ENCODE measurements at regions not wholly inside any gene's neighbourhood (a gene's known extent, or its start where the extent isn't known, plus 50 kb on each side); places are given as distances from the start of the nearest gene placed in this dataset.

DNA sequence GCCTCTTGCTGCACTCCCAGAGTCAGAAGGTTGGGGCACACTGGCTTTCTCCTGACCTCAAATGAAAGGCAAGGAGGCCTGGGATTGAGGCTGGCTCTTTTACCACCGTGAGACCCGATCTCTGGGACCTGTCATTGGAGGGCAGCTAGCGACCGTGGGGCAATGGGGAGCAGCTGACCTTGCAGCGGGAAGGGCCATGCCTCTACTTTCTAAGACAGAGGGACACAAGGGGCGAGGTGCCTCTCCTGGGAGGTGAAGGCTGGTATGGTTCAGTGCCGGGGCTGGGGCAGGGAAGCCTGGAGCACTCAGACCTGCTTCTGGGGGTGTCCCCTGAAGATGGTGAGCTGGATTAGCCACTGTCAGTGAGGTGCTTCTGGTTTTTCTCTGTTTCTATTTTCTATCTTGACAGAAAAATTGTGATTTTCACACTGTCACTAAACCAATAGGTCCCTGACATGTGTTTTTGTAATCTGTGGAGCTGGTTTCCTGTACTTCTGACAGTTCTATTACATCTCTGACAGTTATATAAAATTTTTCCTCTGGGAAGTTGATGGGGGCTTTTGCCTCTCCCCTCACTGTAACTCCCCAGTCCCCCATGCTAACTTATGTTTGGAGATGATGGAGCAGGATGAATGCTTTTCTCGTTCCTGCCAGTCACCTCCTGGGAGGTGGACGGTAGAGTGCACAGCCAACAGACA, 340.8 kb downstream of the RPS24 start:
- no peak for DNase-seq

GRCh38 chr10:78375854-78376785, 342.5 kb downstream of the RPS24 start:
- no peak for DNase-seq

- peak; percentile 22 for DNase-seq
Measured at GRCh38 chr10:78377356-78377755, 343.7 kb downstream of the RPS24 start.

DNA sequence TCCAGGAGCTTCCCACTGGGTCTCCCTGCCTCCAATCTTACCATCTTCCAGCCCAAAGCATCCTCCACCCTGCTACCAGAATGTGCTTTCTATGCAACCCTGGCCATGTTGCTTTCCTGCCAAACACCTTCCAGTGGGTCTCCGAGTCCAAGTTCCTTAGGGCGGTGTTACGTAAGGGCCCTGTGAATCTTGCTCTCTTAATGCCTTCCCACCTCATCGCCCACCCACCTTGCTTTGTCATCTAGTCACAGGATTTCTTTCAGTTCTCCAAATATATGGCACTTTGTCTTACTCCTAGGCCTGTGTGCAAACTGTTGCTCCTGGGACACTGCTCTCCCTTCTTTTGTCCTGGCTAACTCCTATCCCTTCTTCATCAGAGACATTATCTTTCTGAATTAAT, 344.5 kb downstream of the RPS24 start:
- no peak for DNase-seq

- no peak for DNase-seq
Measured at GRCh38 chr10:78381107-78381506, 347.4 kb downstream of the RPS24 start.

DNA sequence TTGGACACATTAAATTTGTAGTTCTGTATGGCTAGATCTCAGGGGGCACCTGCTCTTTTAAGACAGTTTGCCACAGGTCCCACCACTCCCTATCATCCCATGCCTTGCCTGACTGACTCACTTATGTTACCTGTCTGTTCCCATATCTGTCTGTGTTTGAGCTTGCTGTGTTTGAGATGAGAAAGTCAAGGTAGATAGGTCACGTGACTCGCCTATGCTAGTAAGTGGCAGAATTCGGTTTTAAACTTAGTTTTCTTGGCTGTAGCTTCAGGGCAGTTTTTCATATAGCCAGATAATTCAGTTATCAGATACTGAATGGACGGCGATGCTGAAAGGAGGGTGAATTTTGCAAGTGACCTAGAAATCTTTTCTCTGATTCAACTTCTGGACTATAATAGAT, 348.4 kb downstream of the RPS24 start:
- no peak for DNase-seq

DNA sequence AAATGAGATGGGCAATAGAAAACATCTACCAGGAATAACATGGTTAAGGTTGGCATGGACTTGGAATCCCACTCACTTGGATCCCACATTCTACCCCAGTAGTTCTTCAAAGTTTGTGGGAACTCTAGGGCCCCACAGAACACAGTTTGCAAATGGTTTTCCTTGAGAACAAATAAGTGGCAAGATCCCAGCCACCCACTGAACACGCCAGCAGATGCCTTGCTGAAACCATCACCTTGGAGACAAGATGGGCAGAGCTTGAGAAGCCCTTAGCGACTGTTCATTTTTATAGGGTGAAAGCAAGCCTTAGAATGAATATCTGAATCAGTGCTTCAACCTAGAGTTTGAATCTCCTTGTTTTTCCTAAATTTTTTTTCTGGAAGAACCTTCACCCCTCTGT, 349.1 kb downstream of the RPS24 start:
- DNase-seq = no peak

- peak; percentile 23 for DNase-seq
Measured at GRCh38 chr10:78383378-78384048, 349.9 kb downstream of the RPS24 start.

DNA sequence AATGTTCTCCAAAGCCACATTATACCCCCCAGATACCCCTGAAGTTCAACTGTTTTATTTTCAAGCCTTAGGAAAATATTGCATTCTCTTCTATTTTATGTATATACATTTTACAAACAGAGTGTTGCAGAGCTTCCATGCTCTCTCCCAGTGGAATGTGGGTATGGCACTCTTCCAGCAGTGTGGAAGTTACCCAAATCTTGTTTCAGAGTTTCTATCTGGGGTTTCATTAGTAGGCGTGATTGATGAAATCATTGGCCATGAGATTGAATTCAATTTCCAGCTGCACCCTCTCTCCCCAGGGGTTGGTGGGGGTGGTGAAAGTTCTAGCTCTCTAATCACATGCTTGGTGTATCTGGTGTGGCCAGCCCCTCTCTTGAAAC, 350.4 kb downstream of the RPS24 start:
- DNase-seq = no peak

- DNase-seq = no peak
Measured at GRCh38 chr10:78385599-78385998, 351.9 kb downstream of the RPS24 start.

DNA sequence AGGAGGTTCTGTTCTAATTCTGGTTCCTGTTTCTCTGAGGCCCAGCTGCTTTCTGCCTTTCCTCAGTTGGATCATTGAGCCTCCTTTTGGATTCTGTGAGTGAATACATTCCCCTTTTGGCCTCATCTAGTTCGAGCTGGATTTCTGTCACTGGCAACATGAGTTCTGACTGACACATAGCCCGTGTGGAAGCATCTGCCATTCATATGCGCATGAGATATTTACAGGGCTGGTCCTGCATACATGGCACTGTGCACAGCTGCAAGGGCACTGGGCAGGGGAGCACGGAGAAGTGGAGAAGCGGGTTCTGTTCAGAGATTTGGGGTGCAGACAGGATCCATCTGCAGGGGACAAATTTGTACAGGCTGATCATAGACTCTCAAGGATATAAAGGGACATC, 352.8 kb downstream of the RPS24 start:
- no peak for DNase-seq

DNA sequence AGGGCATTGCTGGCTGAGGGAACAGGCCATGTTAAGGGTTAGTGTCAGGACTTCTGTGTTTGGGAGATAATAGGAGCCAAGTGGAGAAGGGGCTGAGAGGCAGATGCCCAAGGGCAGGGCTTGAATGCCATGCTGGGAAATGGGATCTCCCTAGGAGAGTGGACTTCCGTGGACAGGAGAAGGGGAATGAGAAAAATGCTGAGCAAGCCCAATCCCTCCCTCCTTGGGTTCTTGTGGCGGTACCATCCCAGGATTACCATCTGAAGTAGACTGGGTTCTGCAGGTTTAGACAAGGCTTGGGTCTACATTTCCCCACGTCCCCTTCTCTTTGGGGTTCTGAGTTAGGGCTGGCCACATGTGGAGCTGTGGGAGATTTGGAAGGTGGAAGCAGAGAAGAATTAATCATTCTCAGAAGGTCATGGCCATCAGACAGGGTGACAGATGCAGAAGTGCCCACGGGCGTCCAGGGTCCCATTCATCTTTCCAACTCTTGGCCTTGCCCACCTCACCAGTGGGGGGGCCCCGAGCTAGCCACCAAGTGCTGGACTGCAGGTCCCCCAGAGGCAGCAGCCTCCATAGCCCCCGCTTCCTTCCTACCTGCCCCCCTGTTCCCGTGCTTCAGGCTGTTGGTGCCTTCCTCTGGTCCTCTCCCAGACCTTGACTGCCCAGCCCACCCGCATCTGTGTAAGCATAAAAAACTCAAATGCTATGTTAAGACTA, 354.8 kb downstream of the RPS24 start:
- no peak for DNase-seq

- no peak for DNase-seq
Measured at GRCh38 chr10:78389419-78389818, 355.8 kb downstream of the RPS24 start.

GRCh38 chr10:78390051-78390450, 356.4 kb downstream of the RPS24 start:
- DNase-seq = no peak

DNA sequence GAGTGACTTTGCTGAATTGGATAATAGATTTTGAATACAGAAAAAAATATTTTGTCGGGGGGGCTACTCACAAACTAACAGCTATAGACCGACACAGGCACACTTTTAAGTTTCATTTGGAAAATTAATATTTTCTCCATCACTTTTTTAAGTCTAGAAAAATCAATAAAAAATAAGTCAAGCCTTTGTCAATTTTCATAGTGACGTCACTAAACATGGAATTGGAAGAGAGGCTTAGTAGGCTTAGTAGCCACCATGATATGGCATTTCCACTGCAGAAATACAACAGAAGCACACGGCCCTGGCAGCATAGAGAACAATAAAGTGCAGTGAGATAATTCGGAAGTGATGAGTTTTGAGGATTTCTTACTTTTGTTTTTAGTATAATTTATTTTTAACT, 357.2 kb downstream of the RPS24 start:
- no peak for DNase-seq

DNA sequence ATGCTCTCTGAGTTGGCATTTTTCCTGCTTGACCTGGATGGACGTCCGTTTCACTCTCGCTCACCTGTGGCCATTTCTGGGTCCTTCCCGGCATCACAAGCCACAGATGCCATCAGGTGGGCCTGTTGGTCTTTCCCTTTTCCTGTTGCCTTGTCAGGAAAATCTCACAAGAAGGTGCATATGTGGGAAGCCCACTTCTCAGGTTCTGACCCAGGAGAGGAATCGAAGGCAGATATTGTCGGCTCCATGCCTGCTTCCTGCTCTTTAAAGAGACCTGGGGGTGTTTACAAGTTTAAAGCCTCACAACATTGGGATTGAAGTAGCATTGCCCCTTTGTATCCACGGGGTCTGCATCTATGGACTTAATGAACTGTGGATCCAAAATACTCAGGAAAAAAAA, 357.9 kb downstream of the RPS24 start:
- DNase-seq = no peak

DNA sequence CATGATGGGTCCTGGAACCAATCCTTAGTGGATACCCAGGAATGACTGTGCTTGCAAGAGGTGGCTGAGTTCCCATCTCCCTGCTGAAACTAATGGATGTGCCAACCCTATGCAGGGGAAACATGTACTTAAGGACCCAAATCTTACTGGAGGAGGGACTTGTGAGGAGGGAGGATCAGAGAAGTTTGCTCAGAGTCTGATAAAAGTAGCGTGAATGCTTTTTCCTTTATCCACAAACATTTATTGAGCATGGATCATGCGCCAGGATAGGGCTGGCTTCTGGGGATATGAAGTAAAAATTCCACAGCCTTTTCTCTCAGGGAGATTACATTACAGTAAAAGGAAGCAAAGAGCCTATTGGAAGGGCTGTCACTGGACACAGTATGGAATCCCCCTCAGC, 358.5 kb downstream of the RPS24 start:
- DNase-seq = no peak

DNA sequence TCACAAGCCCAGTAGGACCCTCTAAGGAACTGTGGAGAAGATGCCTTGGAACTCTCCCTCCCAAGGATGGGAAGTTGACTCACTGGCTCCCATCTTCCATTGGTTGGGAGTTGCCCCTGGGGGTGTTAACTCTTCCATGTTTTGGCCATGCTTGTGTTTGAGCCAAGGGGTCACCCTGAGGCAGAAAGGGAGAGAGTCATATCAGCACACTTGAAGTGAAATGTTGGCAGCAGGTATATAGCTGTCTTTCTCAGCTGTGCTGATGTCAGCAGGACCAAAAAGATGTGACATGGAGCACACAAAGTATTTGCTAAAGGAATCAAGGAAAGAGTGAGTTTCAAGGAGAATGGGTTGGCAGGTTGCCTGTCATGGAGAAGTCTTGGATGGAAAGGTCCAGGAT, 359.4 kb downstream of the RPS24 start:
- no peak for DNase-seq

DNA sequence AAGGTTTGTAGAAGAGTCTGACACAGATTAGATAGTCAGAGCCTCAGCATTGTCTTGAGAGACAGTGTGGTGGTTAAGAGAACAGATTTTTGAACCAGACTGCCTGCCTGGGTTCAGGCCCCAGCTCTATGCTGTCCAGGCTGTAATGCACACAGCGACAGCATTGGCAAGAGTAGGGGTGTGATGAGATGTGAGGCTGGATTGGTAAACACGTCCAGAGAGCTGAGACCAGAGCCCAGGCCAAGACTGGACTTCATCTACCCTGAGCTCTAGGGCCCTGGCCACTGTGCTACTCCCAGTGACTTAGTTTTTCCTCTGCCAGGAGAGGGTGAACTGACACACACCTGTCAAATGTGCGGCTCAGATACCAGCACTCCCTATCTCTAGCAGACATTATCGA, 360.4 kb downstream of the RPS24 start:
- no peak for DNase-seq

DNA sequence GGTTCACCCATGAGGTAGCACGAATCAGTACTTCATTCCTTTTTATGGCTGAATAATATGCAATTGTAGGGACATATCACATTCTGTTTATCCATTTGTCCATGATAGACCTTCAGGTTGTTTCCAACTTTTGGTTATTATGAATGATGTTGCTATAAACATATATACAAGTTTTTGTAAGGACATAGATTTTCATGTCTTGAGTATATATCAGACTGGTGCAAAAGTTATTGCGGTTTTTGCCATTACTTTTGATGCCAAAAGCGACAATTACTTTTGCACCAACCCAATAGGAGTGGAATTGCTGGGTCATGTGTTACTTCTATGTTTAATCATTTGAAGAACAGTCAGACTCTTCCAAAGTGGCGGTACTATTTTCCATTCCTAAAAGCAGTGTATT, 361.5 kb downstream of the RPS24 start:
- DNase-seq = no peak

GRCh38 chr10:78396754-78397153, 363.1 kb downstream of the RPS24 start:
- no peak for DNase-seq

DNA sequence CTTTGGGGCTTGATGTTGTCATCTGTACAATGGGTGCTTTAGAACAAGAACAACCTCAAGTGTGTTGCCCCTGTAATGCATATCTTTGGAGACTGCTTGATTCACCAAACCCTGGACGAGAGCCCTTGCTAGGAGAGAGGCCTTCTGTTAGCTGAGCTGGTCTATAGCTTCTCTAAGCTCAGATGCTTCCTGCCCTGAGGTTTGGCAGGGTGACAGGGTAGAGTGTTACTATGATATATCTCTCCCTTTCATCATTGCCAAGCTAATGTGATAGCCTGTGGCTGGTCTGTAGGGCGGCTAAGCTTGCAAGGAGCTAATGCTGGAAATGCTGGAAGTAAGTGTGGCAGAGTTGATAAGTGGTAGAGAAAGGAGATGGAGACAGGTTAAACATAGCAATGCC, 364.1 kb downstream of the RPS24 start:
- no peak for DNase-seq

DNA sequence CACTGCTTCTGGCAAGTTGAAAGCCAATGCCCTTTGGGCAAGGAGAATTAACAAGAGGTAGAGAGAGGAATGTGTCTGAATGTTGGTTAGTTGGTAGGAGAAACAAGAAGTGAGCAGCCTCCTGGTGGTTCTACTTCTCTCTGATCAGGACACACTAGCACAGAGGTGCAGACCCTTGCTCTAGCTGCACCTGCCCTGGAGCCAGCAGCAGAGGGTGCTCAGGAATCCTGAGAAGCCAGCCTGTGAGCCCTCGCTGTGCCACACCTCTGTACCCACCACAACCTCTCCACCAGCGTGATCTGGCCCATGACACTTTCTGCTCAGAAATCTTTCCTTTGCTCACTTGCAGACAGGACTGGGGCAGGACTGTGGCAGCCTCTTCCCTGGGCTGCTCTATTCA, 364.7 kb downstream of the RPS24 start:
- DNase-seq = no peak
